AG09309 (cell line): ENCODE measurements at regions not wholly inside any gene's neighbourhood (a gene's known extent, or its start where the extent isn't known, plus 50 kb on each side); places are given as distances from the start of the nearest gene placed in this dataset.

Experiments used
- DNase-seq: peaks from one replicate; pipeline ENCODE4 v3.0.0-alpha.2; 2010; ENCODE audit warnings: low read depth
- H3K4me3 ChIP-seq: 2 replicates; pipeline ENCODE4 v1.5.1; 2011; ENCODE audit warnings: mild to moderate bottlenecking, low read depth, low read length, moderate library complexity; ENCODE audit not compliant: control insufficient read depth
- CTCF ChIP-seq: IDR thresholded peaks from 2 replicates; pipeline ENCODE4 v1.5.1; 2011; ENCODE audit warnings: mild to moderate bottlenecking, low read depth, low read length, inconsistent platforms; ENCODE audit not compliant: insufficient read depth, control insufficient read depth; ENCODE audit errors: missing control alignments

DNA sequence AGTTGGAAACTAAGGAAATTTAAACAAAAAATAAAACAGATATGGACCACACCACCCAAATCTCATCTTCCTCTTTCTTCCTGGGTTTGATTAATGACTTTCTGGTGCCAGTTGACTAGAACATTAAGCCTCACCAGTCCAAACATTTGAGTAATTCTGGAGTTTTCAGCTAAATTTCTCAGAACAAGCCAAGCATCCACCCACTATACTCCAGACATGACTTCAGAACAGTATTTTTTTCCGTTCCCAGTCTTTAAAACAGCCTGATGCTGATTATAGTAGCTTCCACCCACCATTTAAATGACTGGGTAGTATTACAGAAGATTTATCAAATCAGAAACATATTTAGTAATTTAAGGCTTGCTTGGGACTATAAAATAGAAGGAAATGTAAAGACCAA, 230.9 kb upstream of the UBASH3B start:
- DNase-seq, result no peak
- H3K4me3 ChIP-seq, result no peak overlapping the region
- no peak for TF ChIP-seq CTCF

DNA sequence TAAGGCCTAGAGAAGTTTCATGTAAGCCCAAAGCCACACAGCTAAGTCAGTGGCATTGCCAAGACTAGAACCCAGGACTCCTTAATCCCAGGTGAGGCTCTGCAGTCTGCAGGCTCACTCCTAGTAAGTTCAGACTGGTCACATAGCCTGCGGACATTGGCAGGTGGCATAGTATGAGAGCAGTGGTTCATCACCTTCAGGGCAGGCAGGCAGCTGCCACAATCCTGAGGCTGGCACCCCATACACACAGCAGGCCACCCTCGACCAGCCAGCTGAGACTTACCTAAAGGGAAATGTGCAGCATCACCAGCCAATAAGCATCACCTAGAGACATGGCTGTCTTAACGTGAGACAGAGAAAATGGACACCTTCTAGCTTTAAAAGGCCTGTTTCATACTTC, 231.6 kb upstream of the UBASH3B start:
- no peak overlapping the region for H3K4me3 ChIP-seq
- no peak for TF ChIP-seq CTCF
- DNase-seq, result no peak

GRCh38 chr11:122423273-122423672, 232.2 kb upstream of the UBASH3B start:
- no peak for TF ChIP-seq CTCF
- no peak overlapping the region for H3K4me3 ChIP-seq
- no peak for DNase-seq

DNA sequence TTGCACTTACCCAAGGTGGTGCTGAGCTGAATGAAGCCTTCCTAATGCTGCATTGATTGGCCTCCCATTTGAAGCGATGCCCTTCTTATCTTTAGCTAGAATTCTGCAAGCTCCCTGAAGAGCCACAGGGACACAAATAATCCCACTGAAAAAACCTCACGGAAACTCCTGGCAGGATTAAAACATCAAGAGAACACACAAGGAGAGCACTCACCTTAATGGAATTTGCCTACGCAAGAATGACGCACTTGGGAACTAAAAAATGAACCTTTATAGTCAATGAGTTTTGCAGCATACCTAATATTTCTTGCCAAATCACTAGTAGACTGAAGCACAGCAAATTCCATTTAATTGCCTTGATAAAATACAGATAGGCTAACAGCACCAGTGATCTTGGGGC, 232.8 kb upstream of the UBASH3B start:
- no peak for TF ChIP-seq CTCF
- peak; percentile 37 for DNase-seq
- no peak overlapping the region for H3K4me3 ChIP-seq

- TF ChIP-seq CTCF, result no peak
- no peak overlapping the region for H3K4me3 ChIP-seq
- no peak for DNase-seq
Observed at GRCh38 chr11:122421702-122422101, 233.8 kb upstream of the UBASH3B start.

GRCh38 chr11:122418032-122418431, 237.5 kb upstream of the UBASH3B start:
- DNase-seq, result no peak
- no peak for TF ChIP-seq CTCF
- H3K4me3 ChIP-seq, result no peak overlapping the region

GRCh38 chr11:122414406-122415018, 241.0 kb upstream of the UBASH3B start:
- no peak for TF ChIP-seq CTCF
- H3K4me3 ChIP-seq, result no peak overlapping the region
- DNase-seq, result no peak
